ENCODE measurements at regions not wholly inside any gene's neighbourhood (a gene's known extent, or its start where the extent isn't known, plus 50 kb on each side); places are given as distances from the start of the nearest gene placed in this dataset.

- Histone ChIP-seq H3K9me3 (ENCODE audit: control insufficient read depth in 1 of 2, insufficient read depth in 1 of 2, low read depth in 1 of 2, low read length in 2 of 2) (no peaks in the 10 kb centered on the region), H3K4me3 (replicated peaks in 1 of 2; ENCODE audit: low read depth in 1 of 2, low read length in 2 of 2) (peak overlapping the region in 1 of 2 experiments; percentile 33; a peak in 2 of 4 replicates), H3K9ac (ENCODE audit: low read length) (no peak overlapping the region), H2AFZ (ENCODE audit: low read depth, low read length, poor library complexity, severe bottlenecking) (no peak overlapping the region), H3K36me3 (ENCODE audit: control insufficient read depth in 1 of 2, insufficient read depth in 2 of 2, low read length in 2 of 2) (no peaks in the 10 kb centered on the region), H3K4me2 (ENCODE audit: low read length) (no peak overlapping the region), H4K20me1 (ENCODE audit: insufficient read depth) (no peaks in the 10 kb centered on the region), H3K27me3 (ENCODE audit: insufficient read depth, low read length) (no peaks in the 10 kb centered on the region), H3K9me2 (ENCODE audit: insufficient read depth) (no peaks in the 10 kb centered on the region), H3K79me2 (ENCODE audit: insufficient read depth, low read length) (no peaks in the 10 kb centered on the region), H3K4me1 (ENCODE audit: control insufficient read depth in 1 of 2, insufficient read depth in 2 of 2, low read length in 2 of 2) (no peaks in the 10 kb centered on the region), H3K27ac (ENCODE audit: low read depth, low read length) (no peak overlapping the region)
- RAD21 ChIA-PET (ENCODE audit: low non-redundant PET in 1 of 2, low total read pairs in 2 of 2, uncharacterized antibody in 2 of 2, unreplicated experiment in 2 of 2), result no interaction called here
- no TSS peak for BruUV-seq (replicated peaks)
- DNase-seq (ENCODE audit: low read depth, low spot score), result no peak
- intact Hi-C loops (cut with micrococcal nuclease), result no loop called here
- CTCF ChIA-PET, result no interaction called here
- TF ChIP-seq, protein P1, sequence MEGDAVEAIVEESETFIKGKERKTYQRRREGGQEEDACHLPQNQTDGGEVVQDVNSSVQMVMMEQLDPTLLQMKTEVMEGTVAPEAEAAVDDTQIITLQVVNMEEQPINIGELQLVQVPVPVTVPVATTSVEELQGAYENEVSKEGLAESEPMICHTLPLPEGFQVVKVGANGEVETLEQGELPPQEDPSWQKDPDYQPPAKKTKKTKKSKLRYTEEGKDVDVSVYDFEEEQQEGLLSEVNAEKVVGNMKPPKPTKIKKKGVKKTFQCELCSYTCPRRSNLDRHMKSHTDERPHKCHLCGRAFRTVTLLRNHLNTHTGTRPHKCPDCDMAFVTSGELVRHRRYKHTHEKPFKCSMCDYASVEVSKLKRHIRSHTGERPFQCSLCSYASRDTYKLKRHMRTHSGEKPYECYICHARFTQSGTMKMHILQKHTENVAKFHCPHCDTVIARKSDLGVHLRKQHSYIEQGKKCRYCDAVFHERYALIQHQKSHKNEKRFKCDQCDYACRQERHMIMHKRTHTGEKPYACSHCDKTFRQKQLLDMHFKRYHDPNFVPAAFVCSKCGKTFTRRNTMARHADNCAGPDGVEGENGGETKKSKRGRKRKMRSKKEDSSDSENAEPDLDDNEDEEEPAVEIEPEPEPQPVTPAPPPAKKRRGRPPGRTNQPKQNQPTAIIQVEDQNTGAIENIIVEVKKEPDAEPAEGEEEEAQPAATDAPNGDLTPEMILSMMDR (IDR thresholded peaks at IDR 0.05 in 2 of 3, conservative IDR thresholded peaks at IDR 0.05 in 1 of 3; ENCODE audit: borderline replicate concordance in 1 of 3, insufficient read depth in 1 of 3, low read depth in 2 of 3, low read length in 2 of 3), result no peak
- TF ChIP-seq ELF1 (IDR thresholded peaks at IDR 0.05; ENCODE audit: borderline replicate concordance, low read depth) (no peak), EGR1 (IDR thresholded peaks at IDR 0.05; ENCODE audit: low read depth) (no peak), FOSL1 (IDR thresholded peaks at IDR 0.05; ENCODE audit: low read depth) (no peak), TCF7L2 (IDR thresholded peaks at IDR 0.05; ENCODE audit: borderline replicate concordance, extremely low read depth, insufficient read depth, insufficient read length) (no peak), SRF (IDR thresholded peaks at IDR 0.05; ENCODE audit: low read depth) (no peak), CEBPB (IDR thresholded peaks at IDR 0.05; ENCODE audit: low read depth) (no peak), SP1 (IDR thresholded peaks at IDR 0.05; ENCODE audit: low read depth) (no peak), JUND (IDR thresholded peaks at IDR 0.05) (no peak), POLR2AphosphoS5 (IDR thresholded peaks at IDR 0.05; ENCODE audit: low read depth, low read length) (no peak), EZH2 (IDR thresholded peaks at IDR 0.05) (no peak), POLR2A (IDR thresholded peaks at IDR 0.05; ENCODE audit: borderline replicate concordance, extremely low read depth, insufficient read depth, insufficient read length) (no peak), MAX (IDR thresholded peaks at IDR 0.05) (no peak), EZH2phosphoT487 (IDR thresholded peaks at IDR 0.05; ENCODE audit: borderline replicate concordance) (no peak), CBX3 (IDR thresholded peaks at IDR 0.05; ENCODE audit: low read depth) (no peak), YY1 (IDR thresholded peaks at IDR 0.05; ENCODE audit: extremely low read depth, insufficient replicate concordance, low read depth, low read length) (no peak)
- TF ChIP-seq, protein P2, sequence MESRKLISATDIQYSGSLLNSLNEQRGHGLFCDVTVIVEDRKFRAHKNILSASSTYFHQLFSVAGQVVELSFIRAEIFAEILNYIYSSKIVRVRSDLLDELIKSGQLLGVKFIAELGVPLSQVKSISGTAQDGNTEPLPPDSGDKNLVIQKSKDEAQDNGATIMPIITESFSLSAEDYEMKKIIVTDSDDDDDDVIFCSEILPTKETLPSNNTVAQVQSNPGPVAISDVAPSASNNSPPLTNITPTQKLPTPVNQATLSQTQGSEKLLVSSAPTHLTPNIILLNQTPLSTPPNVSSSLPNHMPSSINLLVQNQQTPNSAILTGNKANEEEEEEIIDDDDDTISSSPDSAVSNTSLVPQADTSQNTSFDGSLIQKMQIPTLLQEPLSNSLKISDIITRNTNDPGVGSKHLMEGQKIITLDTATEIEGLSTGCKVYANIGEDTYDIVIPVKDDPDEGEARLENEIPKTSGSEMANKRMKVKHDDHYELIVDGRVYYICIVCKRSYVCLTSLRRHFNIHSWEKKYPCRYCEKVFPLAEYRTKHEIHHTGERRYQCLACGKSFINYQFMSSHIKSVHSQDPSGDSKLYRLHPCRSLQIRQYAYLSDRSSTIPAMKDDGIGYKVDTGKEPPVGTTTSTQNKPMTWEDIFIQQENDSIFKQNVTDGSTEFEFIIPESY (IDR thresholded peaks at IDR 0.05; ENCODE audit: extremely low read depth, insufficient replicate concordance, low read length), result no peak
- ATAC-seq, result no peak
- POLR2A ChIA-PET, result interaction anchor here (0.8 to 1.3 kb wide), 4 partner anchors 8 to 21 kb away, joined by 3 read pairs; no protein-coding TSS in a partner anchor
These were observed 141.5 kb downstream of the VEGFA start for GRCh38 chr6:43911354-43912115.

All from HCT116 (cell line).